ENCODE measurements at regions not wholly inside any gene's neighbourhood (a gene's known extent, or its start where the extent isn't known, plus 50 kb on each side); places are given as distances from the start of the nearest gene placed in this dataset.

GRCh38 chr4:85024671-85025070 is 58.2 kb upstream of the WDFY3 start:
- TF ChIP-seq, protein P1, sequence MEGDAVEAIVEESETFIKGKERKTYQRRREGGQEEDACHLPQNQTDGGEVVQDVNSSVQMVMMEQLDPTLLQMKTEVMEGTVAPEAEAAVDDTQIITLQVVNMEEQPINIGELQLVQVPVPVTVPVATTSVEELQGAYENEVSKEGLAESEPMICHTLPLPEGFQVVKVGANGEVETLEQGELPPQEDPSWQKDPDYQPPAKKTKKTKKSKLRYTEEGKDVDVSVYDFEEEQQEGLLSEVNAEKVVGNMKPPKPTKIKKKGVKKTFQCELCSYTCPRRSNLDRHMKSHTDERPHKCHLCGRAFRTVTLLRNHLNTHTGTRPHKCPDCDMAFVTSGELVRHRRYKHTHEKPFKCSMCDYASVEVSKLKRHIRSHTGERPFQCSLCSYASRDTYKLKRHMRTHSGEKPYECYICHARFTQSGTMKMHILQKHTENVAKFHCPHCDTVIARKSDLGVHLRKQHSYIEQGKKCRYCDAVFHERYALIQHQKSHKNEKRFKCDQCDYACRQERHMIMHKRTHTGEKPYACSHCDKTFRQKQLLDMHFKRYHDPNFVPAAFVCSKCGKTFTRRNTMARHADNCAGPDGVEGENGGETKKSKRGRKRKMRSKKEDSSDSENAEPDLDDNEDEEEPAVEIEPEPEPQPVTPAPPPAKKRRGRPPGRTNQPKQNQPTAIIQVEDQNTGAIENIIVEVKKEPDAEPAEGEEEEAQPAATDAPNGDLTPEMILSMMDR (IDR thresholded peaks at IDR 0.05; ENCODE audit: low read length) = no peak
- no peak for TF ChIP-seq EZH2 (IDR thresholded peaks at IDR 0.05; ENCODE audit: borderline replicate concordance, low read length)
